Astrocyte (in vitro differentiated cells and primary cell): ENCODE measurements at regions not wholly inside any gene's neighbourhood (a gene's known extent, or its start where the extent isn't known, plus 50 kb on each side); places are given as distances from the start of the nearest gene placed in this dataset.

Experiments used
- EZH2 ChIP-seq: IDR thresholded peaks from 2 replicates; pipeline ENCODE4 v1.6.1; 2012; ENCODE audit warnings: mild to moderate bottlenecking, low read length, inconsistent platforms; ENCODE audit not compliant: insufficient read depth
- TF ChIP-seq, protein P1 (sequence below): IDR thresholded peaks from 2 replicates; pipeline ENCODE4 v1.5.1; 2011; ENCODE audit warnings: low read depth, mild to moderate bottlenecking, inconsistent platforms, low read length, moderate library complexity; ENCODE audit not compliant: insufficient read depth

DNA sequence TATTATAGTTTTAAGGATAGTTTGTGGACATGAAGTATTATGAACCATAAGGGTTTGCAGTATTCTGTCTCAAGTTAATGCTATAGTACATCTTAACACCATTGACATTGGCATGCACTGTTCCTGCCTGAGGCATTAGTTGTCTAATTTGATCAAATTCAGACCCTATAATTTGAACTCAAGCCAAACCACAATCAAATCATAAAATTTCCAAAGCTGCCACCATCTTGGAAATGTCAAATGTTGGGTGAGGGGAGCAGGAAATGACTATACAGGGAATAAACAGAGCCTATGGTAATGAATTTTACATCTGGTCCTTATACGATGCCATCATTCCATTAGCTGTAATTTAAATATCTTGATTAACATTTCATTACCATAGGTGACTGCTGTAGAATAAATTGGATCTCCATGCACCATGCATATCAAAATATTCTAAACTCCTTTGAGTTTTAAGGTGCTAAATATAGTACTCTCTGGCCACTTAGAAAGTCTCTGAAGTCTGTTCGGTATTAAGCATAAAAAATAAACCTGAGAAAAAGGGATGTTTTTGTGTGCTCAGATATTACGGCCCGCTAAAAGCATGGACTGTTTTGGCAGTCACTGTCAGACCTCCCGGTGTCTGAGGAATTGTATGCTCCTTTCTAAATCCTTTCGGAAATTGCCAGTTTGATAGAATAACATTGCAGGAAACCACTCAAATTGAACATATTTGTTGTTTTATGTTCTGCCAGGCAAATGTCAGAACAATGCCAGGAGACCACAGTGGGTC lies 257.7 kb downstream of the SPRY2 start:
- TF ChIP-seq, protein P1, sequence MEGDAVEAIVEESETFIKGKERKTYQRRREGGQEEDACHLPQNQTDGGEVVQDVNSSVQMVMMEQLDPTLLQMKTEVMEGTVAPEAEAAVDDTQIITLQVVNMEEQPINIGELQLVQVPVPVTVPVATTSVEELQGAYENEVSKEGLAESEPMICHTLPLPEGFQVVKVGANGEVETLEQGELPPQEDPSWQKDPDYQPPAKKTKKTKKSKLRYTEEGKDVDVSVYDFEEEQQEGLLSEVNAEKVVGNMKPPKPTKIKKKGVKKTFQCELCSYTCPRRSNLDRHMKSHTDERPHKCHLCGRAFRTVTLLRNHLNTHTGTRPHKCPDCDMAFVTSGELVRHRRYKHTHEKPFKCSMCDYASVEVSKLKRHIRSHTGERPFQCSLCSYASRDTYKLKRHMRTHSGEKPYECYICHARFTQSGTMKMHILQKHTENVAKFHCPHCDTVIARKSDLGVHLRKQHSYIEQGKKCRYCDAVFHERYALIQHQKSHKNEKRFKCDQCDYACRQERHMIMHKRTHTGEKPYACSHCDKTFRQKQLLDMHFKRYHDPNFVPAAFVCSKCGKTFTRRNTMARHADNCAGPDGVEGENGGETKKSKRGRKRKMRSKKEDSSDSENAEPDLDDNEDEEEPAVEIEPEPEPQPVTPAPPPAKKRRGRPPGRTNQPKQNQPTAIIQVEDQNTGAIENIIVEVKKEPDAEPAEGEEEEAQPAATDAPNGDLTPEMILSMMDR, result no peak
- no peak for TF ChIP-seq EZH2
